ENCODE measurements at regions not wholly inside any gene's neighbourhood (a gene's known extent, or its start where the extent isn't known, plus 50 kb on each side); places are given as distances from the start of the nearest gene placed in this dataset.

DNA sequence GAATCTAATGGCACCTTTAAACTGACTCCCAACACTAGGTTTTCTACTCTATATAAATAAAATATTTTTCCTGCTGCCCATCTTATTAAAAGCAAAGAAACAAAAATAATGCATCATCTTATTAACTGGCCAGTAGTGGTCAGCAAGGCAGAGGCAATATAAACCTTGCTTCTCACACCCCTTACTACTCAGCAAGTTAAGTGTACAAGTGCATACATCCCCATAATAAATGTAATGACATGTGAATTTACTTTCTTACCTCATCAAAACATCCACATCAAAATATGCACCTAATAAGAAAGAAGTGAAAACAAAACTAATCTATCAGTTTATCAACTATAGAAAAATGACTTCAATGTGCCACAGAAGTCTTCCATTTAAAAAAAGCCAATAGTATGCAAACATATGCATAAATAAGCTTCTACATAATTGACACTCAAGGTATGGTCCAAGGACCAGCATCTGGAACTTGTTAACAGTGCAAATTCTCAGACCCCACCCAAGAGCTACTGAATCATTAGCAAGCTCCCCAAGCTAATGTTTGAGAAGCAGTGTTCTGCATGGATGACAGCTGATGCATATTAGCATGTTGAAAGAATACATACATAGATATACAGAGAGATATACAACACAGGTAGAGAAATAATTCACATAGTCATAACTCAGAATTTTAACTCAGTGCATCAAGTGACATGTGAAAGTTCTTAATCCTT is 182.7 kb downstream of the C7orf25 start:
- no peaks in the 10 kb centered on the region for H3K36me3 ChIP-seq (ENCODE audit: control insufficient read depth, insufficient read depth, low read length)
- TF ChIP-seq, protein P1, sequence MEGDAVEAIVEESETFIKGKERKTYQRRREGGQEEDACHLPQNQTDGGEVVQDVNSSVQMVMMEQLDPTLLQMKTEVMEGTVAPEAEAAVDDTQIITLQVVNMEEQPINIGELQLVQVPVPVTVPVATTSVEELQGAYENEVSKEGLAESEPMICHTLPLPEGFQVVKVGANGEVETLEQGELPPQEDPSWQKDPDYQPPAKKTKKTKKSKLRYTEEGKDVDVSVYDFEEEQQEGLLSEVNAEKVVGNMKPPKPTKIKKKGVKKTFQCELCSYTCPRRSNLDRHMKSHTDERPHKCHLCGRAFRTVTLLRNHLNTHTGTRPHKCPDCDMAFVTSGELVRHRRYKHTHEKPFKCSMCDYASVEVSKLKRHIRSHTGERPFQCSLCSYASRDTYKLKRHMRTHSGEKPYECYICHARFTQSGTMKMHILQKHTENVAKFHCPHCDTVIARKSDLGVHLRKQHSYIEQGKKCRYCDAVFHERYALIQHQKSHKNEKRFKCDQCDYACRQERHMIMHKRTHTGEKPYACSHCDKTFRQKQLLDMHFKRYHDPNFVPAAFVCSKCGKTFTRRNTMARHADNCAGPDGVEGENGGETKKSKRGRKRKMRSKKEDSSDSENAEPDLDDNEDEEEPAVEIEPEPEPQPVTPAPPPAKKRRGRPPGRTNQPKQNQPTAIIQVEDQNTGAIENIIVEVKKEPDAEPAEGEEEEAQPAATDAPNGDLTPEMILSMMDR (IDR thresholded peaks at IDR 0.05; ENCODE audit: insufficient read depth, low read length, poor library complexity, severe bottlenecking), result no peak

DNA sequence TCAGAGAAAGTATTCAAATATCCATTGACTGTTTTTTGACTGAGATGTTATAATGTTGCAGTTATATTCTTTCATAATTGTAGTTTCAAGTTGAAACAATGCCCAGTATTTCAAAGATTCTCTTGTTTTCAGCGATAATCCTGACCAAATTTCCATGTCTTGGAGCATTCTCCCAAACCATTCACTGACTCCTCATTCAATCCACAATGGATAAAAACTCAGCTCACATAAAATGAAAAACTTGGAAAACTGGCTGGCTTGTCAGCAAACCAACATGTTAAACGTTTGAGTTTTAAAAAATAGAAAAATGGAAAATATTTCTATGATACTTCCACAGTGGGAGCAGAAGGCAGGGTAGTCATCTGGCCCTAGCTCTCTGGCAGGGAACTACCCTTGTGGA is 184.4 kb downstream of the C7orf25 start:
- TF ChIP-seq, protein P1 (IDR thresholded peaks at IDR 0.05; ENCODE audit: insufficient read depth, low read length, poor library complexity, severe bottlenecking), result no peak
- Histone ChIP-seq H3K36me3 (ENCODE audit: control insufficient read depth, insufficient read depth, low read length) (no peaks in the 10 kb centered on the region), H3K4me3 (ENCODE audit: low read depth, low read length) (no peak overlapping the region), H3K27me3 (ENCODE audit: control insufficient read depth, insufficient read depth, low read length) (no peaks in the 10 kb centered on the region)
- DNase-seq (ENCODE audit: low read depth), result no peak

More for the DNA sequence above, 182.7 kb downstream of the C7orf25 start:
- no peak overlapping the region for H3K4me3 ChIP-seq (ENCODE audit: low read depth, low read length)
- no peaks in the 10 kb centered on the region for H3K27me3 ChIP-seq (ENCODE audit: control insufficient read depth, insufficient read depth, low read length)
- DNase-seq (ENCODE audit: low read depth), result no peak

DNA sequence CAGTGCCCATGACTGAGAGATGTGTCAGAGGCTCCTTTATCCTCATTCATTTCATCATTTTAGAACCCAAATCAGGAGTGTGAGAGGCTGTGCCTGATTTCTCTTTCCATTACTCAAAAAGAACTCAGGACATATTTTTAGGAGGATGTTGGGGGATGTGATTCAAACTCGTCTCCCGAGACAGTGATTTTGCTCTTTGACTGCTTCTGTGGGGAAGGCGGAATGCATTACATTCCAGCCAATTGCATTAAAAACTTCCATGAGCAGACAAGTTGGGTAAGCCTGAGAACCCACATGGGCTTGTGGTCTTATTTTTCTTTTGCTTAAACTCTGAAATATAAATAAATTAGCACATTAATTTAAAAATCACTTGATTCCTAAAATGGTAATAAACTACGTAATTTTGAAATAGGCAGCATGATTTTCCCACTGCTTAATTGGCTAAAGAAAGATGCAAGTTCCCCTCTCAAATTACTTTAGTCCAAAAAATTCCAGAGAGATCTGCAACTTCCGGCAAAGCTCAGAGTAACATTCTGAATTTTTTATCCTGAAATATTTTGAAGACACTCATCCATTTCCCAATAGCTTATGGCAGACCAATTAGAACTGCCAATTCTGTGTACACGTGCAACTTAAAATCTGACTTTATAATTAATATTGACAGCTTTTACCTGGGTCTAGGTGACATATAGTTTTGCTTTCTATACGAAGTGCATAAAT is 185.6 kb downstream of the C7orf25 start:
- Histone ChIP-seq H3K36me3 (ENCODE audit: control insufficient read depth, insufficient read depth, low read length) (no peaks in the 10 kb centered on the region), H3K27me3 (ENCODE audit: control insufficient read depth, insufficient read depth, low read length) (no peaks in the 10 kb centered on the region), H3K4me3 (ENCODE audit: low read depth, low read length) (no peak overlapping the region)
- DNase-seq (ENCODE audit: low read depth), result no peak
- TF ChIP-seq, protein P1 (IDR thresholded peaks at IDR 0.05; ENCODE audit: insufficient read depth, low read length, poor library complexity, severe bottlenecking), result no peak

DNA sequence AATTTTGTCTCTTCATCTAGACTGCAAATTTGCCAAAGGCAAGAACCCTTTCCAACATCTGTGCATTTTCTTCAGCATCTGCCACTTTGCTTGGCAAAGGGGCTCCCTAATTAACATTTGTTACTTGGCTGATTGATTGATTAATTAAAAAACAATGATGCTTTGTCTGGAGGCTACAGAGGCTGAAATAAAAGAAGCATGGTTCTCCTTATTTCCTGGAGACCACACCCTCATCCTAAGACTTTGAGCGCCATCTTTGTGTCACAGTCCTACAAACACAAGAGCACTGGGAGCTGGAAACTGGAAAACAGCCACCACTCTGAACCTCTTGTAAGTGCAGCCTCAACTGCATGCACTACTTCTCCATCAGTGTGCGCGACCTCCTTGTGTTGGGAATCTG is 189.2 kb downstream of the C7orf25 start:
- Histone ChIP-seq H3K27me3 (ENCODE audit: control insufficient read depth, insufficient read depth, low read length) (no peaks in the 10 kb centered on the region), H3K4me3 (ENCODE audit: low read depth, low read length) (no peak overlapping the region), H3K36me3 (ENCODE audit: control insufficient read depth, insufficient read depth, low read length) (no peaks in the 10 kb centered on the region)
- TF ChIP-seq, protein P1 (IDR thresholded peaks at IDR 0.05; ENCODE audit: insufficient read depth, low read length, poor library complexity, severe bottlenecking), result no peak
- DNase-seq (ENCODE audit: low read depth), result no peak

DNA sequence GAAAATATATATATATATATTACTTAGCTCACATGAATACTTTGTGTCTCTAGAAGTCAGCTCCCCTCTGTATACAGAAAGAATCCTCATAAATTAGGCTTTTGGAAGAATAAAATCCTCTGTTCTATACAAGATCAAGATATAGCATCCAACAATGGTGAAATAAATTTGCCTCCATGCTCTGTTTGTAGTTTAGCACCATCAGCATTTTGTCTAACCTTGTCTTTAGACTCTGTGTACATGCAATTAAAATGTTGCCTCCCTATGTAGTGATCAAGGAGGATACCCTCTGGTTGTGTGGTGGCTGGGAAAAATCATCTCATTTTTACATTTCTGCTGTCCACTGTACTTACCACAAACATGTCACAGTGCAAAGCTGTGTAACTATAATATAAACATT is 189.7 kb downstream of the C7orf25 start:
- Histone ChIP-seq H3K27me3 (ENCODE audit: control insufficient read depth, insufficient read depth, low read length) (no peaks in the 10 kb centered on the region), H3K4me3 (ENCODE audit: low read depth, low read length) (no peak overlapping the region), H3K36me3 (ENCODE audit: control insufficient read depth, insufficient read depth, low read length) (no peaks in the 10 kb centered on the region)
- TF ChIP-seq, protein P1 (IDR thresholded peaks at IDR 0.05; ENCODE audit: insufficient read depth, low read length, poor library complexity, severe bottlenecking), result no peak
- DNase-seq (ENCODE audit: low read depth), result no peak

Measured in kidney epithelial cell (primary cell).